ENCODE measurements at regions not wholly inside any gene's neighbourhood (a gene's known extent, or its start where the extent isn't known, plus 50 kb on each side); places are given as distances from the start of the nearest gene placed in this dataset.

DNA sequence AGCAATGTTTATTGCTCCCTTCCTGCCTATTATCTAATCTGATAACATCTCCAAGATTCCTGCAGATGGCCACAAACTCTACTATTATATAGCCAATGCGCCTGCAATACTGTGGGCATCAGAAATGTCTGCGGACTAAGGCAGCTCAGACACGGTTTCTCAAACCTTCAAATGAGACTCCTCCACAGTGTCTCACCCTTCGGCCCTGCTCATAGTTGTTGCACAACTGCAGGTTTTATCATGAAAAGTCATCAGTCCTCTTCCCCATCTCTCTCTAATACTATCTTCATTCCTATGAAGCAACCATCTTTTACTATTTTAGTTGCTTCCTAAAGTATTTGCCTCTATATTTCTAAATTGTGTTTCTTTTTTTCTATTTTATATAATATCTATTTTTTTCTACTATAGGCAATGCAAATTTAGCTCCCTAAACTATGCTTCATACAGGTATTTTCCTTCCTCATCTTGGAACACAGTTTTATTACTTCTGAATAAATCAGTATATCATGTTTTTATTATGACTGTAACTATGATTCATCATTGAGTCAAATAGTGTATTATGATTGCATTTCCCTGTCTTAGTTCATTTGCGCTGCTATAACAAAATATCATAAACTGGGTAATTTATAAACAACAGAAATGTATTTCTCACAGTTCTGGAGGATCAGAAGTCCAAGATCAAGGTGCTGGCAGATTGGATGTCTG, 129.7 kb upstream of the EDNRA start:
- DNase-seq (ENCODE audit: low read depth in 2 of 3, low spot score in 1 of 3): no peak

DNA sequence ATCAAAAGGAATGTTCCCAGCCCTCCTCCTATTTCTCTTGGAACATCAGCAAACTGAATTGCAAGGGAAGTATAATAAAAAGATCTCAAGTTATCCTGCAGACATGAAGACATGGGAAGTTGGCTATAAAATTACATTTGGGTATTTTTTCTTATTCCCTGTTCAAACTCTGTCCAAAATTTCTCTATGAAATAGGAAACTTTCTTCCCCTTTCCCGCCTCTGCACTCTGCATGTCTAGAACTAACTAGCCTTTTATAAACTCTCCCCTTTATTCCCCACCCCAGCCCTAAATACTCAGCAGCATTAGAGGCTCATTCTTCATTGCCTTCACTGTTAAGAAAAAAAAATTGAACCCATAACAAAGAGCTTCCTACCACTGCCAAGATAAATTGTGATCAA, 126.7 kb upstream of the EDNRA start:
- DNase-seq (ENCODE audit: low read depth in 2 of 3, low spot score in 1 of 3): no peak

DNA sequence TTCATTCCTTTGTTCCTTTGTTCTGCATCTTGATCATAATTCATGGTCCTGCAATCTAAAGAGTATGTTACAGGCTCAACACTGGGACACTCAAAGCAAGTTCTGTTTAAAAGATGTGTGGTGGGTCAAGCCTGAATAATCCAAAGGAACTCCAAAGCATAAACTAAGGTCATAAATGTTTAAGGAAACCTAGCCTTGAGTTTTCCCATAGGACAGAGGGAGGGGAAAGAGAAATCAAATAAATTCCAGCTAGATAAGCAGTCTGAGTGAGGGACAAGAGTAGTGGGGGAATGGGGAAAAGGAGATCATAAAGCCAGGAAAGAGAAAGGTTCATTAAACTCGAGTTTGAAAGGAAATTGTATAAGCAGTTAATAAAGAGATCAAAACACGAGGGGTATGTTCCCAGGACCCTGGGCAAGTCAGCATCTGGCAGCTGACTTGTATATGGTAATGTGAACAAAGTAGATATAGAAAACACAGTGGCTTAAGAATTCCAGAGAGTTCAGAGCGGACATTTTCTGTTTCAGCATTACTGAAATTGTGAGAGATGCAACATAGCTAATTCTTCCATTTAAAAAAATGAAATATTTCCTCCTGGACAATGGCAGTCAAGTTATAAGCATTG, 125.8 kb upstream of the EDNRA start:
- DNase-seq (ENCODE audit: low read depth in 2 of 3, low spot score in 1 of 3): no peak

DNA sequence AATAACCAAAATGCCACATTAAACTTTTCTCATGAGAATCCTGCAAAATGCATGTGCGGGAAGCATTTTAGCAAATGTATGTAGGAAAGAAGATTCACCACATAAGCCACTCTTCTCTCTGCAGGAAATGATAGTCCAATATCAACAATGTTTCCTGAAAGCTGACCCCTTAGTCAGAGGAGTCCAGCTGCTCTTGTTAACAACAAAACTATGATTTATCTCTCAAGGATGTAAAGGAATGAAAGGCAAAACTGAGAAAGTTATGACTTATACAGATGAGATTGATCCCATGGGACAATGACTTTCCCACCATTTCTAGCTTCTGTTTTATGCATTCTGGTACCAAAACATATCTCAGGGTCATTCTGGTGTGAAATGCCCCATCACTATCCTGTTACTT, 125.0 kb upstream of the EDNRA start:
- DNase-seq (ENCODE audit: low read depth in 2 of 3, low spot score in 1 of 3): no peak

DNA sequence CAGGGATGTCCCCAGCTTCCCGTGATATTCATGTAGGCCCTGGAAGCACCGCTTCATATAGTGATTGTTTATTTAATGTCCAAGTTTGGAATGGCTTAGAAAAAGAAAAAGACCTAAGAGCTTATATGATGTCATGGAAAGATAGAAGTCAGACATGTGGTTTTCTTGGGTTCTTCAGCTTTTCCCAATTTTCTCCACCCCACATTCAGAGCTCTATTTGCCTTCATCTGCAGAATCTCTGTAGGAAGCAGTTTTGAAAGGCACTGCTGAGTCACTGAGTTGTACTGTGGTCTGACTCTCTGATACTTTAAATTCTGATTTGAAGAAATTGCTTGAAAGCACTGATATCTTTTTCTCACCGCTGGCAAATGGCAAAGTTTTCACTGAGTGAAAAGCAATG, 120.6 kb upstream of the EDNRA start:
- no peak for DNase-seq (ENCODE audit: low read depth in 2 of 3, low spot score in 1 of 3)

DNA sequence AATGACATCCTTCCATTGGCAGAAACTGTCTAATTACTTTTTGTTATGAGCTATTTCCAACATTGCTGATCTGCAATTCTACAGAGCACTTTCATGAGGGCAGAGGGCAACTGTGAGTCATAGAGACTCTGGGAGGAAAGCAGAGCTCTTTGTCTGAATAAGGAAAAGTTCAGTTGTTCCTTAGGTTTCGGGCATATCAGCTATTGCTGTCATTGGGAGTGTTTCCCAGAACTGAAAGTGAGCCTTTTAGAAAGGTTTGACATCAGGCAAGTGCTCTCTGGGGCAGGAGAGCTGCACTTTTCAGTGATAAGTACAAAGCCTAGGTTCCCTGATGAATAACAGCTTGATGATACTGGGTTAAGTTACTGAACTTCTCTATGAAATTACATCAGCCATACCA, 119.2 kb upstream of the EDNRA start:
- no peak for DNase-seq (ENCODE audit: low read depth in 2 of 3, low spot score in 1 of 3)

DNA sequence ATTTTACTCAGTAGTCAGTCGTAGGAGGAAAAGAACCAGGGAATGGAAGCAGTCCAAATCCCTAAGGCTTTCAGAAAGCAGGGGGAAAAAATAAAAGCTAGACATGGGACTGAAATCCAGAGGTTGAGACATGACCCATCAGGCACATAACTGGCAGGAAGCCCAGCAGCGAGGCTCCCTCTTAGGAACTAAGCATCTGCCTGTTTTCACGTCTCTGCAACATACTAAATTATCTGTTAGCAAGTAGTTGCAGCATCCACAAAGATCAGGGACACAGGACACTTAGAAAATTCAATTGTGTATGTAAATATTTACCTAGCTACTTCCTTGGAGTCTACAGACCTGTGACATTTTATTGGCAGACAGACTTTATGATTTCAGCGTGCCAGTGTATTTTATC, 118.0 kb upstream of the EDNRA start:
- no peak for DNase-seq (ENCODE audit: low read depth in 2 of 3, low spot score in 1 of 3)

DNA sequence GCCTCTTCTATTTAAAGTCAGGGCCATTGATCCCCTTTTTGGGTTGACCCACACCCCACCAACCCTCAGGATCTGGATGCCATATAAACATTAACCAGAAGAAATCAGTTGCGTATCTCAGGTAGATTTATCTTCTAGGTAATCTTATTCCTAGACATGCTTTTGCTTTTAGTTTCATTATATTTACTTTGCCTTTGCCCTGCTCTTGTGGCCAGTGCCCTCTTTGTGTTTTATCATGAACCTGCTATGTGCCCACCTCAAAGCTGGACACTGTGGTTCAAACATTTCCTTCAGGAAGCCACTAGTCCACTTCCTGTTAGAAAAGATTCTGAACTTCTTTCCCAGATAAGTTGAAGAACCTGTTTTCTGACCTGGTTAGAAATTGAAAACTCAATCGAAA, 117.4 kb upstream of the EDNRA start:
- no peak for DNase-seq (ENCODE audit: low read depth in 2 of 3, low spot score in 1 of 3)

DNA sequence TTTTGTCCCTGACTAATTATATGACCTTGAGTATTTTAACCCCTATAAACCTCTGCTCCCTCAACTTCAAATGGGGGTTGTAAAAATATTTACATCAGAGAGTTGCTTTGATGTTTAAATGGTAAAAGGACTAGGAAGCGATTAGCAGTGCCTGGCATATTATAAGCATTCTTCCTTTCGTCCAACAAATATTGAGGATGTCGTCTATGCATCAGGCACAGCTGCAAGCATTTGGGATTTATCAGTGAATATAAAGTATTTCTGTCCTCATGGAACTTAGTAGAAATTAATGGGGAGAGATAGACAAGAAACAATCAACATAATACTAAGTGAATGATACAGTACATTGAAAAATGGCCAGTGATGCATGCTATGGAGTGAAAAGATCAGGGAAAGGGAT, 115.5 kb upstream of the EDNRA start:
- DNase-seq (ENCODE audit: low read depth in 2 of 3, low spot score in 1 of 3): no peak

DNA sequence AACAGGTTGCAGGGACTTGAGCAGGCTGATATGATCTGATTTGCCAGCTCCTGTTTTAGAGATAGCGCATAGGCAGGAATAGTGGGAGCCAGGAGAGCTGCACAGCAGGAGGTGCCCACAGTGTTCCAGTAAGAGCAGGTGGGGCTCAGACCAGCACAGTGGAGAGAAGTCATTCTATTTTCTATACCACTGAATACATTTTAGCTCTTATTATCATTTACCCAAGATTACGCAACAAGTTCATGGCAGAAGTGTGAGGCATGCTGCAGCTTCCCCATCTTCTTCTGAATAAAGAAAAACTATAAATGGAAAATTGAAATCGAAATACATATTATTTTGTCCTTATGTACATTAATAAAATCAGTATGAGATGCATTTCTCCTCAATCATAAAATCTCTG, 114.7 kb upstream of the EDNRA start:
- no peak for DNase-seq (ENCODE audit: low read depth in 2 of 3, low spot score in 1 of 3)

DNA sequence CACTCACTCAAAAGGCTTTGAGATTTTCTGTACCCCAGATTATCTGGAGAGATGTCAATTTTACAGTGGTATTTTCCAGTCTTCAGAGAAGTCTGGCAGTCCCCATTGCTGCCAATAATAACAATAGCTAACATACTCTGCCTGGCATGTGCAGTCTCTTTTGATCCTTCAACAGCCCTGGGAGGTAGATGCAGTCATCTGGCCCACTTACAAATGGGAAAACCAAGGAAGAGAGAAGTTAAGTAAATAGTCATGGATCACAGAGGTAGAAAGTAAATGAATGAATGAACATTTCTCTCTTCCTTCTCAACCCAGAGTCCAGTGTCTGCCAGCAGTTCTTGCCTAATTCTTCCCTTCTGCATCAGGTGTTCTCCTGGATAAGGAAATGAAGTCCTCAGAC, 113.0 kb upstream of the EDNRA start:
- DNase-seq (ENCODE audit: low read depth in 2 of 3, low spot score in 1 of 3): no peak

DNA sequence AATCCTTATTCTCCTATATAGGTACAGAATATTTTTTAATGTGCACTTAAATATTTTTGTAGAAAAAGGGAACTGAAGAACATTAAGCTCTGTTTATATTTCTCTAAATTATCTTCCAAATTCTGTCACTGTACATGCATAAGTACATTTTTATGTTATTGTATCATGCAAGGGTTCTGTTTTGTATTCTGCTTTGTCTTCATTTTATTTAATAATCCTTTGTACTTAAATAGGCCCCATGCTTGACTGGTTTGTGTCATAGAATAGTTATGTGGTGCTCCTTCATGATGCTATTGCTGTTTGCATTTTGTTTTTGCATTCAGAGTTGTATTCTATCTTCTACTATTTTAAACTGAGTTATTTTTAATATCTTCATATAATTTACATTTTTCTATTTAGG, 111.9 kb upstream of the EDNRA start:
- no peak for DNase-seq (ENCODE audit: low read depth in 2 of 3, low spot score in 1 of 3)

DNA sequence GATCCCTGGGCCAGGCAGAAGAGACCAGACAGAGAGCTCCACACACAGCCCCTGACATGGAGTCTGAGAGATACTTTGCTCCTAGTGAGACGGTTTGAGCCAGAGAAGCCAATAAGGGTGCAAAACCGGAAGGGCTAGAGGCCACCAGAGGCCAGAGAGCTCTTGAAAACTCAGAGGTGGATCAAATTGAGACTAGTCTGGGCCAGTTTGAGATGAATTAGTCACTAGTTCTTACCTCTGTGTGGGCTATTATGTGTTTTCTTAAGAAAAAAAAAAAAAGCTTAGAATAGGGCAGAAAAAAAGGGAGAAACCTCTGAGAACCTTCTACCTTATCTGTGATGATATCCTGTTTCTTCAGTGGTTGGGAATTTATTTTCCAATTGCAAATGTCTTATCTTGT, 110.4 kb upstream of the EDNRA start:
- no peak for DNase-seq (ENCODE audit: low read depth in 2 of 3, low spot score in 1 of 3)

DNA sequence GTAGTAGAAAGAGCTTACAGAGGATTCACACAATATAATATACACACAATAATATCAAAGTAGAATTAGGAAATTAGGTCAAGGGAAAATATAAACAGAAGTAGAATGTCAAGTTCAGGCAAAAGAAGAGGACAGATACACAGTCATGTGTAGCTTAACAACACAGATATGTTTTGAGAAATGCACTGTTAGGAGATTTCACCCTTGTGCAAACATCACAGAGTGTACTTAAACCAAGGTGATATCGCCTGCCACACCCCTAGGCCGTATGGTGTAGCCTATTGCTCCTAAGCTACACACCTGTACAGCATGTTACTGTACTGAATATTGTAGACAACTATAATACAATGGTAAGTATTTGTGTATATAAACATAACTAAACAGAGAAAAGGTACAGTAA, 110.0 kb upstream of the EDNRA start:
- DNase-seq (ENCODE audit: low read depth in 2 of 3, low spot score in 1 of 3): no peak

DNA sequence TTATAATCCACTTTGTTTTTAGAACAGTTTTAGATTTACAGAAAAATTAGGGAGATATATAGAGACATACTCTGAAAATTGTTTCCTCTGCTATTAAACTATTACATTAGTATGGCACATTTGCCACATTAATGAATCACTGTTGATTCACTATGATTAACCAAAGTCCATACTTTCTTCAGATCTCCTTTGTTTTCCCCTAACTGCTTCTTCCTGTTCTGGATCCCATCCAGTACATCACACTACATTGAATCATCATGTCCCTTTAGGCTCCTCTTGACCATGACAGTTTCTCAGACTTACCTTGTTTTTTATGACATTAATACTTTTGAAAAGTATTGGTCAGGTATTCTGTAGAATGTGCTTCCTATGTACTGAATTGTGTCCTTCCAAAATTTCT, 109.2 kb upstream of the EDNRA start:
- no peak for DNase-seq (ENCODE audit: low read depth in 2 of 3, low spot score in 1 of 3)

DNA sequence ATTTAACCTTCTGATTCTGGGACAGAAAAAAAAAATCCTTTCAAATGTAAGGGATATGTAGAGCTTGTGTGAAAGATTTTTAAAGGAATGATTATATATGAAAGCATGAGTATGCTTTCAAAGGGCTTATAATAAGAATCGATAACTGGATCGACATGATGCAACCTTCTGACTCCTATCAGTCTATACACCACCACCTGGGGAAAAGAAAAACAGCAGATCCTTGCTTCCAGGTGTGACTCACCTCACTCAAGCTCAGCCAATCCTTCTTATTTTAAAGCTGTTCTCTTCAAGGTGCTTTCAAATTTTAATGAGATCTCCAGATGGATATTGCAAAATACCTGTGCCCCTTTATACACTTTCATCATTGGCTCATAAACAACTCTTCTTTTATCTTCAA, 102.1 kb upstream of the EDNRA start:
- DNase-seq (ENCODE audit: low read depth in 2 of 3, low spot score in 1 of 3): no peak

DNA sequence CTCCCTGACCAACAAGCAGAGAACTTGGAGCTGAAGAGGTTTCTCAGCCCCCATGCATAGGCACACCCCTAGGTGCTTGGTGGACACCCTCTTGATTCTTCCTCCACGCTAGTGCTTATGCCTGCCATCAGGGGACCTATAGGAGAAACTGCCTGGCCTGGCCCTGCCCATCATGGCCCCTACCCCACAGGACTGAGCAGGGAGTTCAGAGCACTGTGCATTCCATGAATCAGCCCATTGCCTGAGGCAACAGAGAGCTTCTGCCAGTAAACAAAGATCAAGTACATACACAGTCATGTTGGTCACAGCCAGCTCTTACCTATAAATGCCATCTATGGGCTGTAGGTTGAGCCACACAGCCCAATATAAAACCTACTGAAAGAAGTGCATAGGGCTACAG, 99.1 kb upstream of the EDNRA start:
- DNase-seq (ENCODE audit: low read depth in 2 of 3, low spot score in 1 of 3): no peak

DNA sequence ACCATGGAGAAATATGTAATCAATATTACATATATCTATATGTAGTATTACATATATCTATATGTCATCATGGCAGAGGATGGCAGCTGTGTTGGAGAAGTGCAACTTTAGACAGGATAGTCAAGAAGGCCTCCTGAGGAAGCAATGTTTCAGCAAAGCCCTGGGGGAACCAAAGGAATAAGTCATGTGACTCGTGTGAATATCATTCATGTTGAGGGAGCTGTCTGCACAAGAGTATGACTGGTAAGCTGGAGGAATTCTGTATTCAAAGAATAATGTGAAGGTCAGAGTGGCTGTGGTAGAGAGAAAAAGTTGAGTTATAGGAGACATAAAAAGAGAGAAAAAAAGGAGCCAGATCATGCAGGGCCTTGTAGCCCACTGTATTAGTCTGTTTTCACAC, 92.9 kb upstream of the EDNRA start:
- no peak for DNase-seq (ENCODE audit: low read depth in 2 of 3, low spot score in 1 of 3)

DNA sequence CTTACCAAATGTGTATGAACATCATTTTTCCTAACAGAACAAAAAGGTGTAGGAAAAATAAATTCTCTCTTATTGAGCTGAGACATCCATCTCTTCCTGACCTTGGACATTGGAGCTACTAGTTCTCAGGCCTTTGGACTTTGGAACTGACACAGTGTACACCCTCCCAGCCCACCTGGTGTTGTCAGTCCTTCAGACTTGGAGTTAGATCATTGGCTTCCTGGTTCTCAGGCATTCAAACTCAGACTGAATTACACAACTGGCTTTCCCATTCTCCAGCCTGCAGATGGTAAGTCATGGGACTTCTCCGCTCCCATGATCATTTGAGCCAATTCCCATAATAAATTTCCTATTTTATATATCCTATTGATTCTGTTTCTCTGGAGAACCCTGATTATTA, 84.8 kb upstream of the EDNRA start:
- DNase-seq (ENCODE audit: low read depth in 2 of 3, low spot score in 1 of 3): no peak

DNA sequence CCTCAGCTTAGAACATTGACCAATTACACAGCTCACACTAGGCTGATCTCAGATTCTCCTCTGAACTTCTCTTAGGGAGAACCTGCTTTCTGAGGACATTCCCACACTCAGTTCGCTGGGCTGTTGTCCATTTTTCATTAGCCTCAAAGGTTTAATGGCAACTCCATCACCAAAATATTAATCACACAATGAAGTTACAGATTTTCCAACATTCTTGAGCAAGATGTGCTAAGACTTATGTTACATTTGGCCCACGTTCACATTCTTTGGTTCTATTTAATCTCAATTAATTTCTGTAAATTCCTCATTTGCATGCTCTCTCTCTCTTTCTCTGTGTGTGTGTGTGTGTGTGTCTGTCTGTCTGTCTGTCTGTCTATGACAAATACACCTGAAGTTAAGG, 82.3 kb upstream of the EDNRA start:
- DNase-seq (ENCODE audit: low read depth in 2 of 3, low spot score in 1 of 3): no peak

DNA sequence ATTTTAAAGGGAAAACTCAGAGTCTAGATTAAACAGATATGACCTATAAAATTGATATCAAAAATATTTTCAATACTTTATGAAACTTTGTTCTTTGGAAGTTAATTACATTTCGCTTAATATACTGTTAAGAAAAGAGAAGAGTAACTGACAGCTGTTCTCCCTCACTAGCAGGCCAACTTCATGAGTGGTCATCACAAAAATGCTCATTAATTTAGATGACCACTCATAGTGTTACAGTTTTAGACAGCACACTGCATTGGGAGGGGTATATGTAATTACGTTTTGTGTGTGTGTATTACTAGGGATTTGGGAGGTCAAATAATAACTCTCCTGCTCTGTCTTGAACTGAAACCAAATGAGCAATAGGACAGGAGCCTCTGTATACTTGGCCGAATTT, 80.2 kb upstream of the EDNRA start:
- no peak for DNase-seq (ENCODE audit: low read depth in 2 of 3, low spot score in 1 of 3)

DNA sequence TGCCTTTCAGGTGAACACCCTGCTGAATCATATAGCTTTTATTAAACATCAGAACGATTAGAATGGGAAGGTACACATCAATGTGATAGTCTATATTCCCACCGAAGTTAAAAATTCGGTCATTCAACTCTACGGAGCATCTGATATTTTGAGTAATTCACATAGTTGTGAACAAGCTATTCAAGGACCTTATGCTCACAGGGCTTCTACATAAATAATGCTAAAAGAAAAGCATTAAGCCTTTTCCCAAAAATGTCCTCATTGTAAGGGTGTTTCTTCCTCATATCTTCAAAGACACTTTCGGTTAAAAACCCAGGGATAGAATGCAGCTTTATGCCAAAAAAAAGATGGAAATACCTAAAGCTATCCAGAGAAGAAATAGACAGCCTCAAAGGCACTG, 79.7 kb upstream of the EDNRA start:
- no peak for DNase-seq (ENCODE audit: low read depth in 2 of 3, low spot score in 1 of 3)

DNA sequence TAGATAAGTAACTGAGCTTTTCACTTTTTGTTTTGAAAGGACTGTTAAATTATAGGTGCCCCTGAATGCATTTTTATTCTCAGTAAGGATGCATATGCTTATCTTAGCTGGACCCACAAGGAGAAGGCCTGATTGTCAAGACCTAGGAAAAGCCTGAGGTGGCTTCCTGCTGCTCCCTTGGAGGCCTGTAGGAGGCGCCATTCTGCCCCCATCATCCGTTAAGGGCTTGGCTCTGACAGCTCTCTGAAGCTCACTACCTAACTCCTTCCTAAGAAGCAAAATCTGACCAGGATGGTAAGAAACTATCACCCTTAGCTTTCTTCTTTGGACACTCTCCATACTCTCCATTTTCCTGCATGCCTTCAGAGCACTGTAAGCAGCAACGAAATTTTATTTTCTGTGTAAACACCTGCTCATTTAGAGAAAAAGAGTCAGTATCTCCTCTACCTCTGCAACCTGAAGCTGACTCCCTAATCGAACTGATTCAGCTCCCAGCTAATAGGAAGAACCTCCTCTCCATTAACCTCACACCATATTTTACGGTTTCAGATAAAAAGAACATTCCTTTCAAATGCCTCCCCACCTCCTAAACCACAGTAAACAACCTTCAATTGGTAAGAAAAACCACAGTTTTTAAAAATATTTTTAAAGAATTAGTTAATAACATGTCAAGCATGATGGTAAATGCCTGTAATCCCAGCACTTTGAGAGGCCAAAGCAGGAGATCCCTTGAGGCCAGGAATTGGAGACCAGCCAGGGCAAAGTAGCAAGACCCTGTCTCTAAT, 73.4 kb upstream of the EDNRA start:
- DNase-seq (ENCODE audit: low read depth in 2 of 3, low spot score in 1 of 3): no peak

Measured in stimulated activated CD4-positive, alpha-beta T cell treated with anti-CD3 and anti-CD28 coated beads, Interleukin-12 subunit alpha, Interleukin-12 subunit beta, amount 100 ng/mL, for 48 hours (primary cell).